Mesothelial cell of epicardium (in vitro differentiated cells): ENCODE measurements at regions not wholly inside any gene's neighbourhood (a gene's known extent, or its start where the extent isn't known, plus 50 kb on each side); places are given as distances from the start of the nearest gene placed in this dataset.
"Not testable (repeated sequence)": the region's sequence is repeated elsewhere in the genome, so short reads cannot be mapped to it uniquely, and the experiment has no call there.

Experiments
- DNase-seq, 2 experiments: peaks; one replicate each; pipeline ENCODE4 v3.0.0; 2021; ENCODE audit warnings: low spot score in 2 of 2; ENCODE audit not compliant: unreplicated experiment in 2 of 2
- H3K27ac Mint-ChIP-seq: 2 replicates; pipeline ENCODE4 v1.8.0; 2021; ENCODE audit warnings: mixed read lengths
- H3K27me3 Mint-ChIP-seq: 2 replicates; pipeline ENCODE4 v1.8.0; 2021; ENCODE audit warnings: low read depth, mixed read lengths
- H3K36me3 Mint-ChIP-seq: 2 replicates; pipeline ENCODE4 v1.8.0; 2021; ENCODE audit warnings: mixed read lengths
- H3K4me1 Mint-ChIP-seq: 2 replicates; pipeline ENCODE4 v1.8.0; 2021; ENCODE audit warnings: mixed read lengths
- H3K4me3 Mint-ChIP-seq: 2 replicates; pipeline ENCODE4 v1.8.0; 2021; ENCODE audit warnings: mild to moderate bottlenecking, moderate library complexity, mixed read lengths
- H3K9me3 Mint-ChIP-seq: 2 replicates; pipeline ENCODE4 v1.8.0; 2021; ENCODE audit warnings: mixed read lengths
- CTCF ChIP-seq: fragments of 200-600 bp; sonication (generic); IDR thresholded peaks from one replicate; pipeline ENCODE4 v1.5.0; 2021; ENCODE audit warnings: antibody characterized with exemption; ENCODE audit not compliant: unreplicated experiment

- Mint-ChIP-seq H3K9me3 (peaks cover 31% of the 10 kb centered on the region), H3K36me3 (peaks cover 6% of the 10 kb centered on the region), H3K27ac (no peak overlapping the region), H3K4me1 (peaks cover 12% of the 10 kb centered on the region), H3K27me3 (no peaks in the 10 kb centered on the region), H3K4me3 (no peak overlapping the region)
- no peak for TF ChIP-seq CTCF
- DNase-seq = no peak
Observed at GRCh38 chr2:4782647-4783046, 909.5 kb upstream of the SOX11 start.

- no peaks in the 10 kb centered on the region for H3K4me1 Mint-ChIP-seq
- no peak for TF ChIP-seq CTCF
- H3K36me3 Mint-ChIP-seq = peaks cover 3% of the 10 kb centered on the region
- no peak overlapping the region for H3K27ac Mint-ChIP-seq
- H3K27me3 Mint-ChIP-seq = no peaks in the 10 kb centered on the region
- H3K9me3 Mint-ChIP-seq = peaks cover 24% of the 10 kb centered on the region
- no peak for DNase-seq
- no peak overlapping the region for H3K4me3 Mint-ChIP-seq
Observed at GRCh38 chr2:4791488-4791887, 900.7 kb upstream of the SOX11 start.

DNA sequence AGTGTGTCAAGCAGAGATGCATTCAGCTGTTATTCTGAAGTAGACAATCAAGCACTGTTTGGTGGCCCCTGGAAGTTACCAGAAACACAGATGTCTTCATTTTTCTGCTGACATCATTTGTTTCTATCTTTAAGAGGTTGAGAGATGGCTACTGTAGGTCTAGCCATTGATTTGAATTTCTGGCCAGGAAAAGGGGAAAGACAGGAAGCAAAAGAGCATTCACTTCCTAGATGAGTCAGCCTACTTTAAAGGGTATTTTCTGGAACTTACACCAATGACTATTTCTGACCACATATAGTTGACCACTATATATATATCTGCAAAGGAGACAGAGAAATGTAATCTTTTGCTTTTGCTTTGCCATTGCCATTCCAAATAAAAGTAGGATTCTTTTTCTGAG lies 900.1 kb upstream of the SOX11 start:
- Mint-ChIP-seq H3K4me1 (no peaks in the 10 kb centered on the region), H3K27ac (no peak overlapping the region), H3K36me3 (peaks cover 1% of the 10 kb centered on the region), H3K27me3 (no peaks in the 10 kb centered on the region), H3K9me3 (peaks cover 20% of the 10 kb centered on the region), H3K4me3 (no peak overlapping the region)
- no peak for DNase-seq
- no peak for TF ChIP-seq CTCF

DNA sequence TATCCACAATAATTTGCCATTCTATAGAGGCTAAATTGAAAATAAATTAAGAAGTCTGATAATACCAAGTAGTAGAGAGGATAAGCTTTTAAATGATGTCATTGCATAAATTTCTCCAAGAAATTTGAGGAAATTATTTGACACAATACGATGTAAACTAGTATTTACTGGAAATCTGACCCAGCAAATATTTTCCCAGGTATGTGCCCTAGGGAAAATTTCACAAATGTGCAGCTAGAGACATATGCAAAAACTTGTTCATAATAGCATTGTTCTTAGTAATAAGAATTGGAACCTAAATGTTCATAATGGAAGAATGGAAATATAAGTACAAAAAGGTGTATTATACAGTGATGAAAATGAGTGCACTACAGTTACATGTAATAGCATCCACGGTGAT lies 888.8 kb upstream of the SOX11 start:
- no peak for DNase-seq
- no peak overlapping the region for H3K27ac Mint-ChIP-seq

DNA sequence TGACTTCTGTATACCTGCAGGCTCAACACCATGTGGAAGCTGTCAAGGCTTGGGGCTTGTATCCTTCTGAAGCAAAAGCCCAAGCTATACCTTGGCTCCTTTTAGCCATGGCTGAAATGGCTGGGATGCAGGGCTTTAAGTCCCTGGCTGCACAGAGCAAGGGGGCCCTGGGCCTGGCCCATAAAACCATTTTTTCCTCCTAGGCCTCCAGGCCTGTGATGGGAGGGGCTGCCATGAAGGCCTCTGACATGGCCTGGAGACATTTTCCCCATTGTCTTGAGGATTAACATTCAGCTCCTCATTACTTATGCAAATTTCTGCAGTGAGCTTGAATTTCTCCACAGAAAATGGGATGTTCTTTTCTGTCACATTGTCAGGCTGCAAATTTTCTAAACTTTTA lies 878.0 kb upstream of the SOX11 start:
- H3K36me3 Mint-ChIP-seq, H3K4me3 Mint-ChIP-seq, DNase-seq, H3K4me1 Mint-ChIP-seq, H3K27ac Mint-ChIP-seq, H3K27me3 Mint-ChIP-seq: not testable (repeated sequence)
- H3K9me3 Mint-ChIP-seq = peaks cover 47% of the 10 kb centered on the region

More for the DNA sequence above, 888.8 kb upstream of the SOX11 start:
- Mint-ChIP-seq H3K4me1 (peaks cover 16% of the 10 kb centered on the region), H3K36me3 (no peaks in the 10 kb centered on the region), H3K4me3 (no peak overlapping the region), H3K27me3 (no peaks in the 10 kb centered on the region), H3K9me3 (peaks cover under 1% of the 10 kb centered on the region)
- no peak for TF ChIP-seq CTCF

DNA sequence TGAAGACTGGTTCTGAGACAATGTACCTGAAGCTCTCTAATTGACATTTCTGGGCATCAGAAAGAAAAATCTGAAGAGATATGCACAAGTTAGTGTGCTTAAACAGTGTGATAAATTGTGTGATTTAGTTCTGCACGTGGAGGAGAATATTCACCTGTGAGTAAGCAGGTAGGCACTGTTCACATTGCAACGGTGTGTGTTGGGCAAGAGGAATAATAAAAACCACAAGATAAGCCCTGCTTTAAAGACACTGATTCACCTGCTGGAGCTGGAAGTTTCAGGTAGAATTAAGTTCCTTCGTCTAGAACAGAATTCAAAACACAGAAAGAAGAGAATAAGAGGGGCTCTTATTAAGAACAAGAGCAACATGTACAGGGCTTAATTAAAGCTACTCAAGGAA lies 864.3 kb upstream of the SOX11 start:
- no peak overlapping the region for H3K4me3 Mint-ChIP-seq
- H3K9me3 Mint-ChIP-seq = no peaks in the 10 kb centered on the region
- no peaks in the 10 kb centered on the region for H3K4me1 Mint-ChIP-seq
- no peak for DNase-seq
- no peak for TF ChIP-seq CTCF
- no peaks in the 10 kb centered on the region for H3K27me3 Mint-ChIP-seq
- H3K27ac Mint-ChIP-seq = no peak overlapping the region
- H3K36me3 Mint-ChIP-seq = no peaks in the 10 kb centered on the region
